GM20431 (cell line): ENCODE measurements at regions not wholly inside any gene's neighbourhood (a gene's known extent, or its start where the extent isn't known, plus 50 kb on each side); places are given as distances from the start of the nearest gene placed in this dataset.
"Not testable (repeated sequence)": the region's sequence is repeated elsewhere in the genome, so short reads cannot be mapped to it uniquely, and the experiment has no call there.

Experiments
- in situ Hi-C: fragments of 300-500 bp; cut with MseI, MboI; formaldehyde crosslinking; loops from one replicate; pipeline ENCODE4 v1.15.0; 2020; ENCODE audit warnings: low sequenced_read_pairs; ENCODE audit not compliant: unreplicated experiment

DNA sequence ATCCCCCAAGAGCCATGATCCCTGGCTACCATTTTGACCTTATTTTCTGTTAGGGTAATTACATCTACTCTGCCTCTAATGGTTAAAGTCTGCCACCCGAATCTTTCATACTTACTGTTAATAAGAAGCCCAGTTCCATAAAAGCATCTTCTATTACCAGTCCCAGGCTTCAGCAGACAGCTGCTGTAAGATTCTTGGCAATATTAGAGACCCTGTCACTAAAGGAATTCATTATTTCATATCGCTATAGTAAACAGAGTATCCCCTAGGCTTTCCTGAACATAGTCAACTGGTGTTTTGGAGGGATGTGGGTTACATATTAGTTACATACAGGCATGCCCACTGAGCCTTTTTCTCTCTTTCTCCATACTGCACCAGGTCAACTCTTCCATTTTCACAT, 608.7 kb upstream of the SEMA6A start:
- in situ Hi-C loops: no loop called here

DNA sequence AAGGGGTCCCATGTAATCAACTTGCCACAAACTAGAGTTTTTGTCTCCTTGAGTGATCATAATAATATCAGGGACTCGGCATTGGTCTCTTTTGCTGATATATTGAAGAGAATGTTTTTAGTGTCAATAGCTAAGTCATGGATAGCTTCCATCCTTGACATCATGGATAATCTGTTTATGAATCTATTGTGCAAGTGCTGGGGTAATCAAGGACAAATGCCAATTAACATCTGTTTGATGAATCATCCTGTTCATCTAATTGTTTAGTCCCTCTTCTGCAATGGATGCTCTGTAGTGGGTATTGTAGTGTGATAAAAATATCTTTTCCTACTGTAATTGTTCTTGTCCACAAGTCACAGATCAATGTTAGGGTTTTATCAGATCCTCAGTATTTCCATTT, 607.5 kb upstream of the SEMA6A start:
- in situ Hi-C loops: no loop called here

GRCh38 chr5:117177302-117177701, 602.7 kb upstream of the SEMA6A start:
- in situ Hi-C loops: no loop called here

DNA sequence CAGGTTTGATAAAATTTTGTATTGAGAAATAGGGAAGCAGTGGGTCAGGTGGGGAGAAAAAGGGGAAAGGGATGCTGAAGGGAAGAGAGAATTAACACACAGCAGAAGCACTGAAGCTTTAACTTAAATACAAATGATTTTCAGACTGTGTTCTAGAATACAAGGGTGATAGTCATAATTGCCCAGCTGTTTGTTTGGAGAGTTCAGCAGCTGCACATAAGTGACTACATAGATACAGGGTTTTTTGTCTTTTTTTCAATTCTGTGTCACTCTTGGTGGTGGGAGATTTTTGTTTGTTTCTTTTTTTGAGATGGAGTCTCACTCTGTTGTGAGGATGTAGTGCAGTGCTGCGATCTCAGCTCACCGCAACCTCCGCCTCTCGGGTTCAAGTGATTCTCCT, 590.4 kb upstream of the SEMA6A start:
- in situ Hi-C loops: no loop called here

DNA sequence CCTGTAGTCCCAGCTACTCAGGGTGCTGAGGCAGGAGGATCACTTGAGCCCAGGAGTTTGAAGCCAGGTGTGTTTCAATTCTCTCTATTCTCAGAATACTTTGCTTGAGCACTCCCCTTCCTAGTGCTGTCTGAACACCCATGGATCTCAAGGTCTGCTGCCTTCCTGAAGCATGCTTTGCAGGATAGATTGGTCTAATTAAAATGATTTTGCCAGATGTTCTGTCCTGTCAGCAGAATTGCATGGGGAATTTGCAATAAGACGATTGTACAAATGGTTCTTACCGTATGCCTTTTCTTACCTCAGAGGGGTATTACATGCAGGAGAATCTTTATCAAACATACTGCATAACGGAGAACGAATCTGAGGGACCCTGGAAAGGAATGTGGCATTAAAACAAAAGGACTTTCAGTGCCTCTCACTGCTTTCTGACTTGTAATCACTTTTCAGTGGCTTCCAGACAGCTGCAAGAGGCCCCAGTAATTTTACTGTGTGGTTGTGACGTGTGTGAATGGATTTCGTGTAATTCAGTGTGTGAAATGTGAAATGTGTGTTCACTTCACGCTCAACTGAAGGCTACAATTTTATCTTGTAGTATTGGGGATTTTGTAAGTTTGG, 587.2 kb upstream of the SEMA6A start:
- in situ Hi-C loops: no loop called here

GRCh38 chr5:117160391-117160790, 585.8 kb upstream of the SEMA6A start:
- in situ Hi-C loops: no loop called here

DNA sequence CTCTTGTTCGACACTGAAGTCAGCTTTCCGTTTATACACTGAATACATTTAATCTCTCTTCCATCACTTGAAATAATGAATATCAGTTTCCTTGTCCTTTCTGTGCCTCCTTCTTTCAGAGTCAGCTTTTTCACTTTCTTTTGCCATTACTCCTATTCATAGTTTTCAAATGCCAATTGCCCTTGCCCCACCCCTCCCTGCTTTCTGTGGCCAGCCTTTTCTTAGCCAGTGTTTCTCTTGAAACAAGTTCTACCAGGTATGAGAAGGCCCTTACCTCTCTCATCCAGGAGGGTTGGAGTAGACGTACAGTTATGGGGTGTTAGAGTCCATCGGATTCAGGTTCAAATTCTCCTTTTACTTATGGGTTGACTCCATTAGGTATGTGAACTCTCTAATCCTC, 574.7 kb upstream of the SEMA6A start:
- in situ Hi-C loops: no loop called here

DNA sequence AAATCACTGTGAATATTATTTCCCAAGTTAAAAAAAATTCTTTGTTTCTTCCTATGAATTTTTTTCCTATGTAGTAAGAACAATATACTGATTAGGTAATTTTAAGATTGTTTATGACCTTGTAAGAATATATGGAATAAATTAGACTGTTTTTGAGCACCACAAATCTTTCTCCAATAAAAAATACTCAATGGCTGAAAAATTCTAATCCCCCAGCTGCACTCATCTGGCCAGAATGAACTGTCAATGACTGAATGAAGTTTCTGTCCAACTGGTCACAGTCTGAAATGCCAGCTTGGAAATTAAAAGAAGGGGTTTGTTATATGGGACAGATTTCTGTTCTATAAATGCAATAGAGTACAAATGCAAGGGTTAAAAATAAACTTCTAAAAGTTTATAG, 569.5 kb upstream of the SEMA6A start:
- in situ Hi-C loops: no loop called here

GRCh38 chr5:117143406-117143805, 568.8 kb upstream of the SEMA6A start:
- in situ Hi-C loops: no loop called here

GRCh38 chr5:117138523-117138922, 563.9 kb upstream of the SEMA6A start:
- in situ Hi-C loops: no loop called here

DNA sequence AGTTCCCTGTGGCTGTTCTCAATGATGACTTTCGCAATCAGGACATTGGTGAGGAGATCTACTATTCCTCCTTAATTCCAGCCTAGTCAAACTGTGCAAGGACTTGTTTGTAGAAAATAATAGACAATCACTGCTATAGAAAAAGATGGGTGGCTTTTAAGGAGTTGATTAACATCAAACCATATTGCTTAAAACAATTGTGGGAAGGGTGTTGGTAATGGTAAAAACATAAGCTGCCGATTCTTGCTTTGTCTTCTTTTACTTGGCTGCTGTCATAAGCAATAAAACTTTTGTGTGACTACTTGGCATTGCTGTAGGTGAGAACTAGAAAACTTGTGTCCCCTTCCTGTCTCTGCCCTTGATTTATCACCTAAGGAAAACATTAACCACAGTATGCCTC, 561.2 kb upstream of the SEMA6A start:
- in situ Hi-C loops: no loop called here

GRCh38 chr5:117133198-117133597, 558.6 kb upstream of the SEMA6A start:
- in situ Hi-C loops: no loop called here

DNA sequence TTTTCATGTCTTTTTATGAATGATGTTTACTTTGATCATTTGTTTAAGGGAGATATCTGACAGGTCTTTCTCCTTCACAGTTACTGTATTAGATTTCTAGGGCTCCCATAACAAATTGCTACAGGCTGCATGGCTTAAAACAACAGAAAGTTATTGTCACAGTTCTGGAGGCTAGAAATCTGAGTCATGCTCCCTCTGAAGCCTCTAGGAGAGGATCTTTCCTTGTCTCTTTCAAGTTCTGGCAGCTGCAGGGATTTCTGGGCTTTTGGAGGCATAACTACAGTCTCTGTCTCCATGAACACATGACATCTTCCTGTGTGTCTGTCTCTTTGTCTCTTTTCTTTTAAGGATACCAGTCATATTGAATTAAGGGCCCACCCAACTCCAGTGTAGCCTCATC, 557.3 kb upstream of the SEMA6A start:
- in situ Hi-C loops: no loop called here

DNA sequence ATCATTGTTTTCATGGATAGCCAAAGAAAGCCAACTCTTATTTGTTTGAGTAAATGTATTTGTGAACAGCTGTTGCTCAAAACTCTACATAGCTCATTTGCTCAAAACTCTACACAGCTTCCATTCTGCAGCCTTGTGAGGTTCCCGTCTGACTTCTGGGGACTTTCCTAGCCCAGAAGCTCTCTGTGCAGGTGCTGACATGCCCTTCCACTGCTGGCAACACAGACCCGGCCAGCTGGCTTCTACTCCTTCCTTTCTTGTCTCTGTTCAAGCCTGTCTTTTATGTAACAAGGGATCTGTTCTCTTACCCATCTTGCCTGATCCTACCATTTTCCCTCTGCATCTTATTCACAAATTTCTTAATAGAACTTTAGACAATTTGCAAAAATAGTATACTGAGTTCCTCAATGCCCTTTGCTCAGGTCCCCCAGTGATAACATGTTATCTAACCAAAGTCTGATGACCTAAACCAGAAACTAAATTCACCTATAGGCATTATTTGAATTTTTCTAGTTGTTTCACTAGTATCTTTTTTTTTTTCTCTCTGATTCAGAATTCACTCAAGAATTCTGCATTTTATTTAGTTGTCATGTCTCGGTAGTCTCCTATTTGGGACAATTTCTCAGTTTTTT, 556.5 kb upstream of the SEMA6A start:
- in situ Hi-C loops: no loop called here

DNA sequence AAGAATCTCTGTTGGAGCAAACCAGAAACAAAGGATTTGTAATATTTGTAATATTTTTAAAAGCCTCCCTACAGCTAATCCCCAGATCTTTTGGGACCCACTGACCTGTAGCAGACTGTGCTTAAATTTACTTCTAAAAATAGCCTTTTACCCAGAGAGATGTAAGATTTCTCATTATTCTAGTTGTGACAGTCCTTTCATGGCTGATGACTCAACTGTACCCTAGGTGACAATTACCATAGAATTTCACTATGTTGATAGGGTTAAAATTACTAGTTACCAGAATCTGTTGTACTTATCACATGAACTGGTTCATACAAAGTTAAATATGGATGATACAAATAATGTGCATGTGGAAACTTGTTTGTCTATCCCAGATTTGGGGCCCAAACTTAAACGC, 543.9 kb upstream of the SEMA6A start:
- in situ Hi-C loops: no loop called here

- in situ Hi-C loops: not testable (repeated sequence)
Observed at GRCh38 chr5:117117314-117117713, 542.7 kb upstream of the SEMA6A start.

DNA sequence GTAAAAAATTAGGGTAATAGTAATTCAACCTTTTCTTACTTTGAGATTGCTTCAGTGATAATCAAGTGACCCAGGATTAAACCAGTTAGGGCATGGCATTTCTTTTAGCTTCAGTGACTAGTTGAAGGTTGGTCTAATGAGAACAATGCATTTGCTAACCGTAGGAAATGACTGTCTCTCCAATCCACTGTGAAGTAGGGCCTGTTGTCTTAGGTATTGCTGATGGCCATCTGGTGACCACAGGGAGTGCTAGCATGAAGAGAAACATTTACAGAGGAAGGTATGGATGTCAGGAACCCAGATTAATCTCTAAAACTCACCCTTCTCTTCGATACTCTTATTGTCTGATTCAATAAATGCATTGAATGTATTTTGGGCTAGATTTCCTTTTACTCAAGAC, 535.9 kb upstream of the SEMA6A start:
- in situ Hi-C loops: no loop called here

- in situ Hi-C loops: no loop called here
Observed at GRCh38 chr5:117107859-117108258, 533.2 kb upstream of the SEMA6A start.

DNA sequence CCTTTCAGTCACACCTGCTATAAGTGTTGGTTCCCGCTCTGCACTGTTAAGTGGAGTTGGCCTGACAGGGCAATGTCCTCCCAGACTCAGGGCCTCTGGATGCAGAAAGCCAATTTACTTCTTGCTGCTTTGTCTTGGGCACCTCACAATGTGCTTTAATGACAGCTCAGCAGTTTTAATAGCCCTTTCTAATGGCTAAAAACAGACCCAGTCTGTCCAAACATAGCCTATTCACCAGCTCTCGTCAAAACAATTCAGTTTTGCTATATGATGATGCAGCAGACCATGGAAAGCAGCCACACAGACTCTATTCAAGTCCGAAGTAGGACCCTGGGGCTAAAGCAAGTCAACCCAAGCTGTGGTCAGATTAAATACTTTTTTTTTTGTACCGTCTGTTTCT, 529.1 kb upstream of the SEMA6A start:
- in situ Hi-C loops: no loop called here

DNA sequence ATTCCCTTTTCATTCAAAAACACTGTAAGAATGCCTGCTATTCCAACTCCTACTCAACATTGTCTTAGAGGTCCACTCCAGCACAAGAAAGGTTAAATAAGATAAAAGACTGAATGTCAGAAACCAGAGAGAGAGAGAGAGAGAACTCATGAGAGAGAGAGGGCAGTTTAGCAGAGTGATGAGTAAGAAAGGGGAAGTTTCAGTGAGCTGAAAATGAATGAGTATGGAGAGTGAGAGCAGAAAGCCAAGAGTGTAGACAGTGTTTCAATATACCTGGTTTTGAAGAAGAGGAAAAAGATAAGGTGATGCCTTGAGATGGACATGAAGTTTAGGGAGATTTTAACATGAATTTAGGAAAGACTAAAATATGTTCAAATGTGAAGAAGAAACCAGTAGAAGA, 528.0 kb upstream of the SEMA6A start:
- in situ Hi-C loops: no loop called here

DNA sequence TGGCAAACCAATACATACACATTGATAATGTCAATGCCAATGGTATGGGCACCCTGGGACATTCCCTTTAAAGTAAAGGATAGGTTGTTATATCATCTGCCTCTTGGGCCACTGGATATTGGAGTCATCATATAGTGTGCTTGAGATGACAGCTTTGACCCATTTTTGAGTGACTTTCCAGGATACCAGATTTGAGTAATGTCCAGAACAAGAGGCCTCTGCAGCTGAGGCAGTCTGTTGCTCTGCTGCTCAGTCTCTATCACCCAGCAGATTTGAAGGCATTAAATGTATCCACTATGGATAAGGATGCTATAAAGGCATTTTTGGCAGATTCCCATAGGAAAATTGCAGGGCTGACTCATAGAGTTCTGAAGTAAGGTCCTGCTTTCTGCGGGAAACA, 525.6 kb upstream of the SEMA6A start:
- in situ Hi-C loops: no loop called here

GRCh38 chr5:117098094-117098493, 523.5 kb upstream of the SEMA6A start:
- in situ Hi-C loops: no loop called here
